C4-2B (cell line): ENCODE measurements at regions not wholly inside any gene's neighbourhood (a gene's known extent, or its start where the extent isn't known, plus 50 kb on each side); places are given as distances from the start of the nearest gene placed in this dataset.

Experiments
- ZFX ChIP-seq: fragments of 450-650 bp; IDR thresholded peaks from 2 replicates; pipeline ENCODE4 v1.6.1; 2017
- TF ChIP-seq, protein P1 (sequence below): fragments of 450-650 bp; conservative IDR thresholded peaks from 2 replicates; pipeline ENCODE4 v1.5.1; 2017; ENCODE audit warnings: mild to moderate bottlenecking

DNA sequence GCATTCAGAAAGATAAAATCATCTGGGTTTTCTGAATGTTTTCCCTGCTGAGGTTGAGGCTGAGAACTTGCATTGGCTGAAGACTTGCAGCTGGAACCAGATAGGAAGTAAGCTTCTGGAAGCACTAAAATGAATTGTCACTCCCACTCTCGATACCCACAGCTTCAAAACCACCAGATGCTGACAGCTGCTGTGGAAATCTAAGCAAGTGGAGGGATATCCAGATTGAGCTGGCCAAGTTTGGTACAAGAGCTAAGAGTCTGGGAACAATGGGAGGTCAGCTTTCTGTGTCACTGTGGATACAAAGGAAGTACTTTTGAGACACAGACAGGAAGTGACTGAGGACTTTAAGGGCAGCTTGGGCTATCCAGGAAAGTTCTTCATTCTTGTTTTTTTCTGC is 51.3 kb upstream of the CD44 start:
- TF ChIP-seq, protein P1, sequence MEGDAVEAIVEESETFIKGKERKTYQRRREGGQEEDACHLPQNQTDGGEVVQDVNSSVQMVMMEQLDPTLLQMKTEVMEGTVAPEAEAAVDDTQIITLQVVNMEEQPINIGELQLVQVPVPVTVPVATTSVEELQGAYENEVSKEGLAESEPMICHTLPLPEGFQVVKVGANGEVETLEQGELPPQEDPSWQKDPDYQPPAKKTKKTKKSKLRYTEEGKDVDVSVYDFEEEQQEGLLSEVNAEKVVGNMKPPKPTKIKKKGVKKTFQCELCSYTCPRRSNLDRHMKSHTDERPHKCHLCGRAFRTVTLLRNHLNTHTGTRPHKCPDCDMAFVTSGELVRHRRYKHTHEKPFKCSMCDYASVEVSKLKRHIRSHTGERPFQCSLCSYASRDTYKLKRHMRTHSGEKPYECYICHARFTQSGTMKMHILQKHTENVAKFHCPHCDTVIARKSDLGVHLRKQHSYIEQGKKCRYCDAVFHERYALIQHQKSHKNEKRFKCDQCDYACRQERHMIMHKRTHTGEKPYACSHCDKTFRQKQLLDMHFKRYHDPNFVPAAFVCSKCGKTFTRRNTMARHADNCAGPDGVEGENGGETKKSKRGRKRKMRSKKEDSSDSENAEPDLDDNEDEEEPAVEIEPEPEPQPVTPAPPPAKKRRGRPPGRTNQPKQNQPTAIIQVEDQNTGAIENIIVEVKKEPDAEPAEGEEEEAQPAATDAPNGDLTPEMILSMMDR: no peak
- no peak for TF ChIP-seq ZFX
